Peyer's patch (tissue), 4 donors: ENCODE measurements at regions not wholly inside any gene's neighbourhood (a gene's known extent, or its start where the extent isn't known, plus 50 kb on each side); places are given as distances from the start of the nearest gene placed in this dataset.

ENCODE experiments used
- DNase-seq, 3 donors: peaks; one replicate each; pipeline ENCODE4 v3.0.0-alpha.2; 2017 to 2019
- H3K27ac ChIP-seq, 4 donors: fragments of 200-600 bp; sonication (generic); one replicate each; pipeline ENCODE4 v1.5.1; 2016 to 2019
- H3K27me3 ChIP-seq, 2 donors: fragments of 200-600 bp; sonication (generic); one replicate each; pipeline ENCODE4 v1.5.1; 2019
- H3K36me3 ChIP-seq, 3 donors: fragments of 200-600 bp; sonication (generic); one replicate each; pipeline ENCODE4 v1.5.1; 2016 to 2019
- H3K4me1 ChIP-seq, 4 donors: fragments of 200-600 bp; sonication (generic); one replicate each; pipeline ENCODE4 v1.5.1; 2016 to 2019
- H3K4me3 ChIP-seq, 4 donors: fragments of 200-600 bp; sonication (generic); 1 replicate in 3 of 4; 2 replicates in 1 of 4; pipeline ENCODE4 v1.5.1; 2016 to 2019; ENCODE audit warnings: mild to moderate bottlenecking in 1 of 4
- H3K9me3 ChIP-seq, 4 donors: fragments of 200-600 bp; sonication (generic); one replicate each; pipeline ENCODE4 v1.5.1; 2016 to 2019; ENCODE audit warnings: mild to moderate bottlenecking in 1 of 4
- CTCF ChIP-seq, 6 experiments: fragments of 450-650 bp in 4 of 6; fragments of 200-600 bp in 2 of 6; sonication (generic) in 1 of 6; IDR thresholded peaks; one replicate each; pipeline ENCODE4 v1.5.1; 2017 to 2019; ENCODE audit warnings: antibody characterized with exemption in 6 of 6, mild to moderate bottlenecking in 3 of 6, moderate library complexity in 1 of 6
- POLR2A ChIP-seq, 2 donors: fragments of 450-650 bp; IDR thresholded peaks; one replicate each; pipeline ENCODE4 v1.5.1; 2017; ENCODE audit warnings: antibody characterized with exemption in 2 of 2, mild to moderate bottlenecking in 2 of 2, moderate library complexity in 2 of 2

DNA sequence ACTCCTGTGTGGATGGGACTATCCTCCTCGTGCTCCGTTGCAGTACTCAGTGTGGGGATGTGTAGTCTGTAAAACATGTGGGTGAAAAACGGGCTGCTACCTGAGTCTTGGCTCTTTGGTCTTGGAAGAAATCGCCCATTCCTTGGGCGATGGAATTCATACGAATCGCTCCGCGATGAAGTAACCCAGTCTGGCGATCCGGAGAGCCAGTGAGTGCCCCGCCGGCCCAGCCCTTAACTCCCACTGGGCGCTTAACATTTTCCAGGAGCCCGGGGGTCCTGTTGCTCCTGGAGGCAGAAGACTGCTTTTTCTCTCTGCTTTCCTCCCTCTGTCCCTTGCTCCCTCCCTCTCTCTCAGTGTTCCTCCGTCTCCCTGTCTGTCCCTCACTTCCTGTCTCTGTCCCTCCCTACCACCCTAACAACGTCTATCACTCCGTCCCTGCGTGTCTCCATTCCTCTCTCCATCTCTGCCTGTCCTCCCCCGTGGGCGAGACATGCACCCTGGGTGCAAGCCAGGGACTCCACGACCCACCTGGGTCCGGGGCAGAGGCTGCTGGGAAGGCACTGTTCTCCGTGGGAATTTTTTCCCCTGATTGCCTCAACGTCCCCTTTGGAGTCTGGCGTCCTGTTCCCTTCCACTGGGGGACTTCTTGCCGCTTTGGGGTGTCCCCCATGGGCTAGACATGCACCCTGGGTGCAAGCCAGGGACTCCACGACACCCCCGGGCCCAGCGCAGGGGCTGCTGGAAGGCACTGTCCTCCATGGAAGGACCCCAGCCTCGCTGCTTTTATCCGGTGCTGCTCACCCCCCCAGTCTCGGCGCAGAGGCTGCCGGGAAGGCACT, 188.6 kb downstream of the ALG10 start:
- Histone ChIP-seq H3K4me3 (no peak overlapping the region), H3K4me1 (no peaks in the 10 kb centered on the region), H3K36me3 (no peaks in the 10 kb centered on the region), H3K27ac (no peak overlapping the region), H3K9me3 (no peaks in the 10 kb centered on the region), H3K27me3 (no peaks in the 10 kb centered on the region)
- TF ChIP-seq POLR2A (IDR thresholded peaks at IDR 0.05): no peak
- no peak for TF ChIP-seq CTCF (IDR thresholded peaks at IDR 0.05)
- DNase-seq: no peak

DNA sequence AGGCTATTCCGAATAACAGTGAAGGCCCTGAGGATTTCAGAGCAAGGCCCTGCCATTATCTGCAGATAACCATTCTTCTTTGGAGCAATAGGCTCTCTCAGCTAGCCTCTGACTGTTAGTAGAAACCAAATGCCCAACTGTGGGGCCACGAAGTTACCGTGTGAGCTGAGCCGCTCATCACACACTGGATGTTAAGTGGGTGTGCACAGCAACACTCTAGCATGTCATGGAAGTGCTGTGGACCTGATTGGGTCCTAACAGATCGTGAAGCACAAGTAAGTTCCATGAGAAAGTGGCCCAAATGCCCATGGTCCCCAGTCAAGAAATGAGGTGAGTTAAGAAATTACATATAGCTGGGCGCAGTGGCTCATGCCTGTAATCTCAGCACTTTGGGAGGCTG, 190.4 kb downstream of the ALG10 start:
- no peak overlapping the region for H3K4me3 ChIP-seq
- no peaks in the 10 kb centered on the region for H3K27me3 ChIP-seq
- no peak overlapping the region for H3K27ac ChIP-seq
- H3K9me3 ChIP-seq: no peaks in the 10 kb centered on the region
- DNase-seq: no peak
- TF ChIP-seq CTCF (IDR thresholded peaks at IDR 0.05): no peak
- no peak for TF ChIP-seq POLR2A (IDR thresholded peaks at IDR 0.05)
- no peaks in the 10 kb centered on the region for H3K4me1 ChIP-seq
- no peaks in the 10 kb centered on the region for H3K36me3 ChIP-seq

GRCh38 chr12:34214011-34214410, 191.7 kb downstream of the ALG10 start:
- no peaks in the 10 kb centered on the region for H3K36me3 ChIP-seq
- H3K9me3 ChIP-seq: no peaks in the 10 kb centered on the region
- no peak for TF ChIP-seq CTCF (IDR thresholded peaks at IDR 0.05)
- no peaks in the 10 kb centered on the region for H3K4me1 ChIP-seq
- DNase-seq: no peak
- H3K4me3 ChIP-seq: no peak overlapping the region
- H3K27me3 ChIP-seq: no peaks in the 10 kb centered on the region
- no peak overlapping the region for H3K27ac ChIP-seq

DNA sequence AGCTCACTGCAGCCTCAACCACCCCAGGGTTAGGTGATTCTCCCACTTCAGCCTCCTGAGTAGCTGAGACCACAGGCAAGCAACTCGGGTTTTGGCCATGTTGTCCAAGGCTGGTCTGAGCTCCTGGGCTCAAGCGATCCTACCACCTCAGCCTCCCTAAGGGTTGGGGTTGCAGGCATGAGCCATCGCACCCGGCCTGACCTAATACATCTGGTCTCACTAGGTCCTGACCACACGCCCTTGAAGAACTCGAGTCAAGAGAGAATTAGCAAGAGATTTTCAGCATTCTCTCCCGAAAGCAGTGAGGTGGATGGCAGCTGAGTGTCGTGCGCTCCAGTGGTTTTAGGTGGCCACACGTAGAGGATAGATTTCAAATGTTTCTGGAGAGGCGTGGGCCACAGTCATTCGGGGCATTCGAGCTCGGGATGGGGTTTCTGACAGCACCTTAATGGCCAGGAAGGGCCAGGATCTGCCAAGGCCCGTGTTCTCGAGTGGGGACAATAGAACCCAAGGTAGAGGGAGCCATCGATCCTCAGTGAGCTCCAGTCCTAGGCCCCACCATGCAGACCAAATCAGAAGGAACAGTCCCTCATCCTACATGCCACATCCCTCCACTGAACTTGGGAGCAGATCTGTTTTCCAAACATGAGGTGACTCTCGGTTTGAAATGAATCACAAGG, 193.1 kb downstream of the ALG10 start:
- no peak overlapping the region for H3K4me3 ChIP-seq
- no peak overlapping the region for H3K27ac ChIP-seq
- TF ChIP-seq POLR2A (IDR thresholded peaks at IDR 0.05): no peak
- H3K36me3 ChIP-seq: no peaks in the 10 kb centered on the region
- H3K27me3 ChIP-seq: no peaks in the 10 kb centered on the region
- DNase-seq: no peak
- H3K9me3 ChIP-seq: no peaks in the 10 kb centered on the region
- no peaks in the 10 kb centered on the region for H3K4me1 ChIP-seq

GRCh38 chr12:34215893-34216285, 193.6 kb downstream of the ALG10 start:
- H3K27me3 ChIP-seq: no peaks in the 10 kb centered on the region
- TF ChIP-seq POLR2A (IDR thresholded peaks at IDR 0.05) (no peak), CTCF (IDR thresholded peaks at IDR 0.05) (no peak)

DNA sequence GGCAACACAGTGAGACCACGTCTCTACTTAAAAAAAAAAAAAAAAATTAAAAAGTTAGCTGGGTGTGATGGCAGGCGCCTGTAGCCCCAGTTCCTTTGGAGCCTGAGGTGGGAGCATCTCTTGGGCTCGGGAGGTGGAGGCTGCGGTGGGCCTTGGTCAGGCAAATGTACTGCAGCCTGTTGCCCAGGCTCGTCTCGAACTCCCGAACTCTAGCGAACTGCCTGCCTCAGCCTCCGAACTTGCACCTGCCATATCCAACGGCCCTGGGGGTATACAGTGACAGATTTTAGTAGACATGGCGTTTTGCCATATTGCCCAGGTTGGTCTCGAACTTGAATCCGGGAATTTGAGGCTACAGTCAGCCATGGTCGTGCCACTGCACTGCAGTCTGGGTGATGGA, 195.4 kb downstream of the ALG10 start:
- DNase-seq: no peak
- H3K27me3 ChIP-seq: no peaks in the 10 kb centered on the region
- H3K36me3 ChIP-seq: no peaks in the 10 kb centered on the region
- no peaks in the 10 kb centered on the region for H3K9me3 ChIP-seq
- no peak overlapping the region for H3K27ac ChIP-seq
- TF ChIP-seq CTCF (IDR thresholded peaks at IDR 0.05) (no peak), POLR2A (IDR thresholded peaks at IDR 0.05) (no peak)
- no peaks in the 10 kb centered on the region for H3K4me1 ChIP-seq
- no peak overlapping the region for H3K4me3 ChIP-seq

More at GRCh38 chr12:34215893-34216285, 193.6 kb downstream of the ALG10 start:
- Histone ChIP-seq H3K4me3 (no peak overlapping the region), H3K27ac (no peak overlapping the region), H3K9me3 (no peaks in the 10 kb centered on the region), H3K4me1 (no peaks in the 10 kb centered on the region), H3K36me3 (no peaks in the 10 kb centered on the region)
- no peak for DNase-seq
